ENCODE measurements at regions not wholly inside any gene's neighbourhood (a gene's known extent, or its start where the extent isn't known, plus 50 kb on each side); places are given as distances from the start of the nearest gene placed in this dataset.

DNA sequence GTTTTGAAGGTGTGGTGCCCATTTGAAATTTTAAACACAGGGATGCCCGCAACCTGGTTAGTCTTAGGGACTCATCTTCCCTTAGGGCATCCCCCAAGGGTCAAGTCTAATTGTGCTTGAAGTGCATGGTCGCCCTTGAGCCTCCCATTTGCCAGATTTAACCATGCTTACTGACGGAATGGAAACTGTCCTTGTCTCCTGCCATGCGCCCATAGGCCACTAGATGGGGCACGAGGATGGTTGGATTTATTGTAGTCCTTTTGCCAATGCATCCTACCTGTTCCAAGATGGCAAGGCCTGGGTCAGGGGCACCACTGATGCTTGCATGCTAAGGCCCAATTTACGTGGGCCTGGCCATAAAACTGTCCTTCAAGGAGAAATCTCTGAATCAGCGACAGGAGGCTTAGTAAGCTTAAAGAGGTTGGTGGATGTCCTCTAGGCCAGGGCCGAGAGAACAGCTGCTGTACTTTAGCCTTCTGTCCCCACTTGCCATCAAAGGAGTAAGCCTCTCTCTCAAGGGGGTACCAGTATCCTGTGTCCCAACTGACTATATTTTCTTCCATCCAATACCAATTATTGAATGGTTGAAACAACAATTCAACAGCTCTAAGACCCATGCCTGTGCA is 355.4 kb downstream of the OTOL1 start:
- intact Hi-C loops (cut with DNase I): no loop called here
- H3K27me3 ChIP-seq: no peaks in the 10 kb centered on the region
- no peaks in the 10 kb centered on the region for H3K9me3 ChIP-seq
- 17% methylated on average over 3 of the region's 8 CpGs for WGBS (ENCODE audit: insufficient coverage, low coverage, low lambda C conversion rate, missing lambda C conversion rate)
- H3K4me1 ChIP-seq: no peaks in the 10 kb centered on the region
- no peak overlapping the region for H3K27ac ChIP-seq
- H3K36me3 ChIP-seq: no peaks in the 10 kb centered on the region
- DNase-seq (peak; percentile 42 to 60 (median 54)), ATAC-seq (peak; percentile 80 to 86 (median 84))
- H3K4me3 ChIP-seq: no peak overlapping the region
- no peak for TF ChIP-seq POLR2A (IDR thresholded peaks at IDR 0.05)
- TF ChIP-seq, protein P1, sequence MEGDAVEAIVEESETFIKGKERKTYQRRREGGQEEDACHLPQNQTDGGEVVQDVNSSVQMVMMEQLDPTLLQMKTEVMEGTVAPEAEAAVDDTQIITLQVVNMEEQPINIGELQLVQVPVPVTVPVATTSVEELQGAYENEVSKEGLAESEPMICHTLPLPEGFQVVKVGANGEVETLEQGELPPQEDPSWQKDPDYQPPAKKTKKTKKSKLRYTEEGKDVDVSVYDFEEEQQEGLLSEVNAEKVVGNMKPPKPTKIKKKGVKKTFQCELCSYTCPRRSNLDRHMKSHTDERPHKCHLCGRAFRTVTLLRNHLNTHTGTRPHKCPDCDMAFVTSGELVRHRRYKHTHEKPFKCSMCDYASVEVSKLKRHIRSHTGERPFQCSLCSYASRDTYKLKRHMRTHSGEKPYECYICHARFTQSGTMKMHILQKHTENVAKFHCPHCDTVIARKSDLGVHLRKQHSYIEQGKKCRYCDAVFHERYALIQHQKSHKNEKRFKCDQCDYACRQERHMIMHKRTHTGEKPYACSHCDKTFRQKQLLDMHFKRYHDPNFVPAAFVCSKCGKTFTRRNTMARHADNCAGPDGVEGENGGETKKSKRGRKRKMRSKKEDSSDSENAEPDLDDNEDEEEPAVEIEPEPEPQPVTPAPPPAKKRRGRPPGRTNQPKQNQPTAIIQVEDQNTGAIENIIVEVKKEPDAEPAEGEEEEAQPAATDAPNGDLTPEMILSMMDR (IDR thresholded peaks at IDR 0.05): peak; percentile 64 to 73 (median 70)

DNA sequence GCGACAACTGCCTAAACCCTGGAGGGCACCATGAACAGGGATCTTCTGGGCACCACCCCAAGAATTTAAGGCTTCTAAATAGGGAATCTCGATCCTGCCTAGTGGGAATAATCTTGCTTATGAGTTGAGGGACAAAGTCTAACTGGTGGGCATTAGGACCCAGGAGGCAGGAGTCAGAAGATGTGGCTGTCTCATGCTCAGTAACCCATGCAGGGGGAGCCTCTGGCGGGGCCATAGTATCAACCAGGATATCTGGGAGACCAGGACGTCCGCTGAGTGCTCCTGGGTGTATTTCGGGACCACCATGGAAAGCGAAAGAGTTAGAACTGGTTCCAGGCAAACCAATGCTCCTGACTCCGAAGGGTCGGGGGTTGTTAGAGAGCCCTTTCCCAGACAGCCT is 356.1 kb downstream of the OTOL1 start:
- TF ChIP-seq POLR2A (IDR thresholded peaks at IDR 0.05): no peak
- TF ChIP-seq, protein P1 (IDR thresholded peaks at IDR 0.05): no peak
- no peaks in the 10 kb centered on the region for H3K36me3 ChIP-seq
- H3K4me3 ChIP-seq: no peak overlapping the region
- no peaks in the 10 kb centered on the region for H3K4me1 ChIP-seq
- no peaks in the 10 kb centered on the region for H3K27me3 ChIP-seq
- no peak overlapping the region for H3K27ac ChIP-seq
- H3K9me3 ChIP-seq: no peaks in the 10 kb centered on the region
- no peak for ATAC-seq
- DNase-seq: no peak
- intact Hi-C loops (cut with DNase I): no loop called here
- 79% methylated on average over 2 of the region's 9 CpGs for WGBS (ENCODE audit: insufficient coverage, low coverage, low lambda C conversion rate, missing lambda C conversion rate)

DNA sequence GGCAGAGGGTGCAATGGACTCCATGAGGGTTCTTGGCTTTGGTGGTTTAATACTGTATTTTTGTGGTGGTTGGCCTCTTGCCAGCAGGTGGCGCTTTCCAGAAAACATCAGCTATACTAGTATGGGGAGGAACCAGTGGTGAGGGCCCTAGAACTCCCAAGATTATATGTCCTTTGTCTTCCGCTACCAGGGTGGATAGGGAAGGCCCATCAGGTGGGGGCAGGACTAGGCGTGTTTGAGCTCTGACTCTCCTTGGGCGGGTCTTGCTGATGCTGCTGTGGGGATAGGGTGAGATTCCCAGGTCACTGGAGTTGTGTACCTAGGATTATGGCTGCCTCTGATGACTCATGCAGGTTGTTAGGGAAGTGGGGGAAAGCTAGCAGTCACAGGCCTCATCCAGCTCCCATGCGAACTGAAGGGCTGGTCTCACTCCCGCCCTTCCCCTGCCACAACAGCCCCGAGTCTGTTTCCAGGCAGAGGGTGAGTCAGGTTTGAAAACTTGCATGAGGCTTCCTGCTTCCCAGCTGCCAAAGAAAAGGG is 357.7 kb downstream of the OTOL1 start:
- intact Hi-C loops (cut with DNase I): no loop called here
- Histone ChIP-seq H3K9me3 (no peaks in the 10 kb centered on the region), H3K4me3 (no peak overlapping the region), H3K27ac (no peak overlapping the region), H3K4me1 (no peaks in the 10 kb centered on the region), H3K27me3 (no peaks in the 10 kb centered on the region), H3K36me3 (no peaks in the 10 kb centered on the region)
- no peak for ATAC-seq
- WGBS (ENCODE audit: insufficient coverage, low coverage, low lambda C conversion rate, missing lambda C conversion rate): 33% methylated on average over 1 of the region's 7 CpGs
- no peak for DNase-seq
- no peak for TF ChIP-seq POLR2A (IDR thresholded peaks at IDR 0.05)
- TF ChIP-seq, protein P1 (IDR thresholded peaks at IDR 0.05): no peak

DNA sequence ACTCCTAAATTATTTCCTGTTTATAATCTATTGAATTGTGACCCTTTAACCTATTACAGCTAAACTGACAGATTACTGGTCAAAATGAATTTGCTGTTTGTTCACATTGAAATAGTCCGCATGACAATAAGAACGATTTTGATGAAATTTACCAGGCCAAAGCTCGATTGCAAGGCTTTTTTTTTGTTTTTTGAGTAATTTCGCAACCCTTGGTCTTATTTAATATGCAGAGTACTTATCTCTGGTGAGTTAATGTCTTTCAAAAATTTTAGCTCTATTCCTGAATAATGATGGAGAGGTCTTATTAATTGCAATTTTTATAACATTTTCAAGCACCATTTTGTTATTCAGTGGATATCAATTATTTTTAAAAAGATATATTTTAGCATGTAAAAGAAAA is 362.4 kb downstream of the OTOL1 start:
- Histone ChIP-seq H3K4me3 (no peak overlapping the region), H3K27ac (no peak overlapping the region), H3K36me3 (no peaks in the 10 kb centered on the region), H3K9me3 (no peaks in the 10 kb centered on the region), H3K4me1 (no peaks in the 10 kb centered on the region), H3K27me3 (no peaks in the 10 kb centered on the region)
- DNase-seq: no peak
- TF ChIP-seq, protein P1 (IDR thresholded peaks at IDR 0.05): no peak
- no peak for TF ChIP-seq POLR2A (IDR thresholded peaks at IDR 0.05)
- no peak for ATAC-seq
- intact Hi-C loops (cut with DNase I): no loop called here
- WGBS (ENCODE audit: insufficient coverage, low coverage, low lambda C conversion rate, missing lambda C conversion rate): 56% methylated on average over 4 of the region's 4 CpGs
